ENCODE measurements at regions not wholly inside any gene's neighbourhood (a gene's known extent, or its start where the extent isn't known, plus 50 kb on each side); places are given as distances from the start of the nearest gene placed in this dataset.
"Not testable (repeated sequence)": the region's sequence is repeated elsewhere in the genome, so short reads cannot be mapped to it uniquely, and the experiment has no call there.

- Mint-ChIP-seq H3K36me3 (no peaks in the 10 kb centered on the region), H3K27me3 (no peaks in the 10 kb centered on the region)
These were observed 117.3 kb upstream of the PKN2 start for GRCh38 chr1:88566615-88567387.

GRCh38 chr1:88571506-88571905, 112.6 kb upstream of the PKN2 start:
- ATAC-seq = no peak
- H3K4me3 Mint-ChIP-seq = no peak overlapping the region
- H3K9me3 Mint-ChIP-seq = no peaks in the 10 kb centered on the region
- no peak overlapping the region for H3K27ac Mint-ChIP-seq
- no peaks in the 10 kb centered on the region for H3K36me3 Mint-ChIP-seq
- no peaks in the 10 kb centered on the region for H3K4me1 Mint-ChIP-seq
- H3K27me3 Mint-ChIP-seq = no peaks in the 10 kb centered on the region

More at GRCh38 chr1:88566615-88567387, 117.3 kb upstream of the PKN2 start:
- ATAC-seq = no peak
- H3K4me3 Mint-ChIP-seq = no peak overlapping the region
- no peaks in the 10 kb centered on the region for H3K9me3 Mint-ChIP-seq
- no peaks in the 10 kb centered on the region for H3K4me1 Mint-ChIP-seq
- H3K27ac Mint-ChIP-seq = no peak overlapping the region

- Mint-ChIP-seq H3K36me3 (no peaks in the 10 kb centered on the region), H3K27ac (no peak overlapping the region), H3K27me3 (peaks cover 19% of the 10 kb centered on the region), H3K4me3 (no peak overlapping the region), H3K4me1 (no peaks in the 10 kb centered on the region), H3K9me3 (peaks cover 3% of the 10 kb centered on the region)
- ATAC-seq = no peak
These were observed 104.5 kb upstream of the PKN2 start for GRCh38 chr1:88579598-88579997.

GRCh38 chr1:88581703-88582102, 102.4 kb upstream of the PKN2 start:
- no peak overlapping the region for H3K4me3 Mint-ChIP-seq
- no peak for ATAC-seq
- no peaks in the 10 kb centered on the region for H3K4me1 Mint-ChIP-seq
- peaks cover 3% of the 10 kb centered on the region for H3K9me3 Mint-ChIP-seq
- H3K27ac Mint-ChIP-seq = no peak overlapping the region
- H3K27me3 Mint-ChIP-seq = peaks cover 38% of the 10 kb centered on the region
- no peaks in the 10 kb centered on the region for H3K36me3 Mint-ChIP-seq

- Mint-ChIP-seq H3K36me3 (peaks cover 6% of the 10 kb centered on the region), H3K9me3 (peaks cover 8% of the 10 kb centered on the region), H3K4me3 (no peak overlapping the region), H3K4me1 (no peaks in the 10 kb centered on the region), H3K27me3 (peaks cover 10% of the 10 kb centered on the region), H3K27ac (no peak overlapping the region)
- ATAC-seq = no peak
These were observed 90.7 kb upstream of the PKN2 start for GRCh38 chr1:88593358-88593757.

- Mint-ChIP-seq H3K27me3 (peaks cover 10% of the 10 kb centered on the region), H3K27ac (no peak overlapping the region), H3K4me3 (no peak overlapping the region), H3K9me3 (peaks cover 8% of the 10 kb centered on the region), H3K4me1 (no peaks in the 10 kb centered on the region), H3K36me3 (peaks cover 6% of the 10 kb centered on the region)
- ATAC-seq = no peak
These were observed 88.6 kb upstream of the PKN2 start for GRCh38 chr1:88595355-88596002.

- H3K9me3 Mint-ChIP-seq, H3K4me3 Mint-ChIP-seq, ATAC-seq, H3K27ac Mint-ChIP-seq, H3K27me3 Mint-ChIP-seq, H3K4me1 Mint-ChIP-seq, H3K36me3 Mint-ChIP-seq: not testable (repeated sequence)
These were observed 86.1 kb upstream of the PKN2 start for GRCh38 chr1:88597973-88598372.

GRCh38 chr1:88608139-88608943, 75.7 kb upstream of the PKN2 start:
- H3K27me3 Mint-ChIP-seq = peaks cover 7% of the 10 kb centered on the region
- no peak overlapping the region for H3K4me3 Mint-ChIP-seq
- no peak overlapping the region for H3K27ac Mint-ChIP-seq
- ATAC-seq = no peak
- no peaks in the 10 kb centered on the region for H3K9me3 Mint-ChIP-seq
- no peaks in the 10 kb centered on the region for H3K36me3 Mint-ChIP-seq
- H3K4me1 Mint-ChIP-seq = no peaks in the 10 kb centered on the region

GRCh38 chr1:88609051-88609450, 75.0 kb upstream of the PKN2 start:
- no peaks in the 10 kb centered on the region for H3K36me3 Mint-ChIP-seq
- H3K4me1 Mint-ChIP-seq = no peaks in the 10 kb centered on the region
- H3K27ac Mint-ChIP-seq = no peak overlapping the region
- no peaks in the 10 kb centered on the region for H3K9me3 Mint-ChIP-seq
- H3K4me3 Mint-ChIP-seq = no peak overlapping the region
- H3K27me3 Mint-ChIP-seq = peaks cover 7% of the 10 kb centered on the region
- no peak for ATAC-seq

GRCh38 chr1:88610687-88611086, 73.4 kb upstream of the PKN2 start:
- H3K4me1 Mint-ChIP-seq = no peaks in the 10 kb centered on the region
- no peak for ATAC-seq
- H3K4me3 Mint-ChIP-seq = no peak overlapping the region
- H3K9me3 Mint-ChIP-seq = no peaks in the 10 kb centered on the region
- no peaks in the 10 kb centered on the region for H3K36me3 Mint-ChIP-seq
- H3K27ac Mint-ChIP-seq = no peak overlapping the region
- peaks cover 7% of the 10 kb centered on the region for H3K27me3 Mint-ChIP-seq

- Mint-ChIP-seq H3K27me3 (peaks cover 7% of the 10 kb centered on the region), H3K36me3 (no peaks in the 10 kb centered on the region), H3K4me1 (no peaks in the 10 kb centered on the region), H3K4me3 (no peak overlapping the region), H3K9me3 (peaks cover 3% of the 10 kb centered on the region), H3K27ac (no peak overlapping the region)
- ATAC-seq = no peak
These were observed 71.8 kb upstream of the PKN2 start for GRCh38 chr1:88612292-88612691.

GRCh38 chr1:88612773-88613172, 71.3 kb upstream of the PKN2 start:
- no peak overlapping the region for H3K27ac Mint-ChIP-seq
- H3K4me3 Mint-ChIP-seq = no peak overlapping the region
- peaks cover 7% of the 10 kb centered on the region for H3K27me3 Mint-ChIP-seq
- no peaks in the 10 kb centered on the region for H3K36me3 Mint-ChIP-seq
- peaks cover 6% of the 10 kb centered on the region for H3K9me3 Mint-ChIP-seq
- no peaks in the 10 kb centered on the region for H3K4me1 Mint-ChIP-seq
- no peak for ATAC-seq

- Mint-ChIP-seq H3K36me3 (peaks cover 4% of the 10 kb centered on the region), H3K27ac (no peak overlapping the region), H3K27me3 (peaks cover 25% of the 10 kb centered on the region), H3K4me3 (no peak overlapping the region), H3K4me1 (no peaks in the 10 kb centered on the region), H3K9me3 (peaks cover 36% of the 10 kb centered on the region)
- no peak for ATAC-seq
These were observed 65.7 kb upstream of the PKN2 start for GRCh38 chr1:88618331-88618730.

- H3K27me3 Mint-ChIP-seq = peaks cover 30% of the 10 kb centered on the region
- not testable (repeated sequence) for H3K27ac Mint-ChIP-seq, H3K4me3 Mint-ChIP-seq
These were observed 61.0 kb upstream of the PKN2 start for GRCh38 chr1:88623101-88623500.

More at GRCh38 chr1:88623101-88623500, 61.0 kb upstream of the PKN2 start:
- H3K36me3 Mint-ChIP-seq, H3K4me1 Mint-ChIP-seq, ATAC-seq: not testable (repeated sequence)
- peaks cover 29% of the 10 kb centered on the region for H3K9me3 Mint-ChIP-seq
